Endothelial cell of hepatic sinusoid (primary cell): ENCODE measurements at regions not wholly inside any gene's neighbourhood (a gene's known extent, or its start where the extent isn't known, plus 50 kb on each side); places are given as distances from the start of the nearest gene placed in this dataset.

ENCODE experiments used
- in situ Hi-C: cut with HindIII; loops from 2 replicates; pipeline ENCODE4 v1.10.0; 2017; ENCODE audit warnings: low sequenced_read_pairs

- in situ Hi-C loops = no loop called here
Measured at GRCh38 chr12:31869972-31870371, 89.2 kb upstream of the RESF1 start.

DNA sequence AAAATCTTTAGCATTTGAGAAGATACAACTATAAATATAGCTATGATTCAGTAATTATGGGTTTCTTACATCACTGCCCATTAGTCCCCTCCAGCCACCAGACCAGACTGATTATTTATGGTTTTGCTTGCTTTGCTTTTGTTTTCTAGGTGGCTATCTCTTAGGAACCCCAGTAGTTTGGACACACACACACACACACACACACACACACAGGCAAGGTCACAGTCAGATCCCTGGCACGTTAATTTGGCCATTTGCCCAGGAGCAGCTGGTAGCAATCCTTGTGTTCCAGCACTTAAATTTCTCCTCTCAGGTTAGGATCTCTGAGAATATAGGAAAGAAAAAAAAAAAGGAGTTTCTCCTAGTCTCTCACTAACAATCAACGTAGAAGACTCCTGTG lies 90.2 kb upstream of the RESF1 start:
- in situ Hi-C loops = no loop called here

GRCh38 chr12:31867292-31867691 lies 91.9 kb upstream of the RESF1 start:
- in situ Hi-C loops = no loop called here

- in situ Hi-C loops = no loop called here
Measured at GRCh38 chr12:31866523-31866922, 92.7 kb upstream of the RESF1 start.

GRCh38 chr12:31865023-31865422 lies 94.2 kb upstream of the RESF1 start:
- in situ Hi-C loops = no loop called here

- in situ Hi-C loops = no loop called here
Measured at GRCh38 chr12:31861360-31861759, 97.9 kb upstream of the RESF1 start.

DNA sequence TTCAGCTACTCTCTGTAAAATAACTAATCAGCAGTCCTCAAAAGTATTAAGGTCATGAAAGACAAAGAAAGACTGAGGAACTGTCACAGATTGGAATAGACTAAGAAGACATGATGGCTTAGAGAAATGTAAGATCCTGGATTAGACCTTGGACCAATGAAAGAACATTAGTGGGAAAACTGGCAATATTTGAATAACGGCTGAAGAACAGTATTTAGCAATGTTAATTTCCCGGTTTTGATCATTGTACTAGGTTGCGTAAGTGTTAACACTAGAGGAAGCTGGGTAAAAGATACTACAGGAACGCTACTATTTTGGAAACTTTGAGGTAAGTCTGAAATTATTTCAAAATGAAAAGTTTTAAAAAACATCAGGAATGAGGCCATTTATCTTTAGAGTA lies 98.8 kb upstream of the RESF1 start:
- in situ Hi-C loops = no loop called here

- in situ Hi-C loops = no loop called here
Measured at GRCh38 chr12:31859232-31859977, 99.8 kb upstream of the RESF1 start.

DNA sequence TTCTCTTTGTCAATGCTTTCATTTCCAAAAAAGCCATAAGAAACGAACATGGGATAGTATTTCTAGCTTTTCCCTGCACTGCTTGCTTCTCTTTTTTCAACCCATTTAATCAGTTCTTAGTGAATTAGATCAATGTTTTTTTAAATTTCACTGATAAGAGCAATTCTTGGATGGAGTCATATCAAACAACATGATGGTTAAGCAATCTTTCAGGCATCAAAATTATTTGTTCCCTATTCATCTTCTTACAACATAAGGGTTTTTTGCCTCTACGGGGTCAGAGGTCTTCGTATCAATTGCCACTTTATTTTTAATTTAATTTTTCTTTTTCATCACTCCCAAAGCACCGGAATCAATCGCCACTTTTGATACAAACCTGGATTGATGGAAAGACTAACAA lies 103.8 kb upstream of the RESF1 start:
- in situ Hi-C loops = no loop called here

- in situ Hi-C loops = loop anchor here (5.0 kb wide), 1 partner anchor 67 kb away; no protein-coding TSS in a partner anchor
Measured at GRCh38 chr12:31853977-31854376, 105.2 kb upstream of the RESF1 start.

- in situ Hi-C loops = loop anchor here (5.0 kb wide), 1 partner anchor 66 kb away; no protein-coding TSS in a partner anchor
Measured at GRCh38 chr12:31853520-31853919, 105.7 kb upstream of the RESF1 start.

- in situ Hi-C loops = loop anchor here (5.0 kb wide), 1 partner anchor 63 kb away; no protein-coding TSS in a partner anchor
Measured at GRCh38 chr12:31850268-31850667, 108.9 kb upstream of the RESF1 start.

- in situ Hi-C loops = no loop called here
Measured at GRCh38 chr12:31849090-31849687, 110.0 kb upstream of the RESF1 start.

GRCh38 chr12:31846405-31846804 lies 112.8 kb upstream of the RESF1 start:
- in situ Hi-C loops = no loop called here

DNA sequence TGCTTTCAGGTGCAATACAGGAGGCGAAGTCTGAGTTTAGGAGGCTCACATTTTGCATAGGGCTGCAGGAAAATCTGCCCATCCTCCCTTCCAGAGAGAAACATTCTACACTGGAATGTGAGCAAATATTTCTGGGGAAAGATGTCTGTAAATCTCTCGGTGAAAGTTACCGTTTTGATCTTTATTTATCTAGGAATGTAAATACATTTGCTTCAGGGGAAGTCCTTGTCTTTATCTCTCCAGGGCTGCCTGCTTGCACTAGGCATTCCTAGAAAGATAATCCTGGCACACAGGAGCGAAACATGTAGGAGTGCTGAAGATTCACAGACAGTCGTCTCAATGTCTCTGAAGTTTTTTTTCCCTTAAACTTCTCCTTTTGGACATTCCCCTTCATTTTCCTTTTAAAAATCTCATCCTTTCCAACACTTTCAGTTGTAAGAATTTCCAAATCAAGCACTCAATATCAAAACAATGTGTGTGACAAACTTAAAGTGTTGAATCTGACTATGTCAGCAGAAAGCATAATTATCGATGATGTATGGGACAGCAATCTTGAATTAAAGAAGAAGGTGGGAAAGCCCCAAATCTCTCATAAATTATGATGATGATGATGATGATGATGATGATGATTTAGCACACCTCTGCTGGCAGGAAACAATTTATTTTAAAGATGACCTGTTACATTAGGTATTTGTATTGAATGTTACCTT lies 113.4 kb upstream of the RESF1 start:
- in situ Hi-C loops = no loop called here

DNA sequence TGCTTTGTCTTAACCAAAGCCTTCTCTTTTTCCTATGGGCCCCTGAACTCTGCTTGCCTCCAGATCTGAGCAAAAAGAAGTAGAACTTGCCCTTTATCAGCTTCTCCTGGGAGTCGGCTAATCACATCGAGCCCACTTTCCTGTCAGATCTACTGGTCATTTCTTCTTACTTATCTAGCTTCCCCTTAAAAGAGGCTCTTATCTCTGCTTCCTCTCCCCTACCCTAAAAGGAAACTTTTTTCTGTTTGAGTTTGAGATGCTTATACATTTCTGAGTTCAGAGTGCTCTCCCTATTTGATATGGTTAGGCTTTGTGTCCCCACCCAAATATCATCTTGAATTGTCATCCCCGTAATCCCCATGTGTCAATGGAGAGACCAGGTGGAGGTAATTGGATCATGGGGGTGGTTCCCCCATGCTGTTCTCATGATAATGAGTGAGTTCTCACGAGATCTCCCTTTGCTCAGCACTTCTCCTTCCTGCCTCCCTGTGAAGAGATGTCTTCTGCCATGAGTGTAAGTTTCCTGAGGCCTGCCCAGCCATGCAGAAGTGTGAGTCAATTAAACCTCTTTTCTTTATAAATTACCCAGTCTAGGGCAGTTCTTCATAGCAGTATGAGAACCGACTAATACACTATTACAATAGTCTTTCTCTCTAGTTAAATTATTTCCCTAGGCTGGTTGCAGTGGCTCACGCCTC lies 114.7 kb upstream of the AMN1 start:
- in situ Hi-C loops = no loop called here

DNA sequence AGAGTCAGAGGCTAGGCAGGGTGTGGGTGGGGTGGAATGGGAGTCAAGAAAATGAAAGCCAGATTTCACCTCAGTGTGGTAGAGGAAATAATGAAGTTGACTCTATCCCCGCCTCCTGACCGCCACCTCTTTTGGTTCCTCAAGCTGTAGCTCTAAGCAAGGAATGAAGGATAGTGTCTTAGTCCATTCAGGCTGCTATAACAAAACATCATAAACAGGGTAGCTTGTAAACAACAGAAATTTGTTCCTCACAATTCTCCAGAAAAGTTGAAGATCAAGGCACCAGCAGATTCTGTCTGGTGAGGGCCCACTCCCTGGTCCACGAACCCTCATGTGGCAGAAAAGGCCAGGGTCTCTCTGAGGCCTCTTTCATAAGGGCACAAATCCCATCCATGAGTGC lies 109.1 kb upstream of the AMN1 start:
- in situ Hi-C loops = no loop called here

DNA sequence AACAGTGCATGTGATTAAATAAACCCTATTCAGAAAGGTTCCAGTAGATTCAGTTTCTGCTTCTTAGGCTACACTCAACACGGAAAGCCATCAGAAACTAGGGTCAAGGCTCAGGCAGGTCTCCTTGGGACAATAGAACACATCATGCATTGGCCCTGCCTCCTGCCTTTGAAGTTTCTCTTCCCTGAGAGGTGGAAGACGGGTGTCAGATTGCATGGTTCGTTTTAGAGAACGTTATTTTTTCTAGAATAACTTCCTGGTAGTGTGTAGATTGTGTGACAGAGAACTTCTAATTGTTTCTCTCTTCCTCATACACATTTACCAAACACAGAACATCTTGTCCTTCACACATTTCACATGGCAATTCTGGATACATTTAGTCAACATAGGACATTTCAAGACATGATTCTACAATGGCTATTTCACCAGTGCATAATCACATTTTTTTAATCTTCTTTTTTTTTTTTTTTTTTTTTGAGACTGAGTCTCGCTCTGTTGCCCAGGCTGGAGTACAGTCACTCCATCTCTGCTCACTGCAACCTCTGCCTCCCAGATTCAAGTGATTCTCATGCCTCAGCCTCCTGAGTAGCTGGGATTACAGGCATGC lies 106.6 kb upstream of the AMN1 start:
- in situ Hi-C loops = no loop called here

- in situ Hi-C loops = no loop called here
Measured at GRCh38 chr12:31834150-31834549, 105.3 kb upstream of the AMN1 start.

DNA sequence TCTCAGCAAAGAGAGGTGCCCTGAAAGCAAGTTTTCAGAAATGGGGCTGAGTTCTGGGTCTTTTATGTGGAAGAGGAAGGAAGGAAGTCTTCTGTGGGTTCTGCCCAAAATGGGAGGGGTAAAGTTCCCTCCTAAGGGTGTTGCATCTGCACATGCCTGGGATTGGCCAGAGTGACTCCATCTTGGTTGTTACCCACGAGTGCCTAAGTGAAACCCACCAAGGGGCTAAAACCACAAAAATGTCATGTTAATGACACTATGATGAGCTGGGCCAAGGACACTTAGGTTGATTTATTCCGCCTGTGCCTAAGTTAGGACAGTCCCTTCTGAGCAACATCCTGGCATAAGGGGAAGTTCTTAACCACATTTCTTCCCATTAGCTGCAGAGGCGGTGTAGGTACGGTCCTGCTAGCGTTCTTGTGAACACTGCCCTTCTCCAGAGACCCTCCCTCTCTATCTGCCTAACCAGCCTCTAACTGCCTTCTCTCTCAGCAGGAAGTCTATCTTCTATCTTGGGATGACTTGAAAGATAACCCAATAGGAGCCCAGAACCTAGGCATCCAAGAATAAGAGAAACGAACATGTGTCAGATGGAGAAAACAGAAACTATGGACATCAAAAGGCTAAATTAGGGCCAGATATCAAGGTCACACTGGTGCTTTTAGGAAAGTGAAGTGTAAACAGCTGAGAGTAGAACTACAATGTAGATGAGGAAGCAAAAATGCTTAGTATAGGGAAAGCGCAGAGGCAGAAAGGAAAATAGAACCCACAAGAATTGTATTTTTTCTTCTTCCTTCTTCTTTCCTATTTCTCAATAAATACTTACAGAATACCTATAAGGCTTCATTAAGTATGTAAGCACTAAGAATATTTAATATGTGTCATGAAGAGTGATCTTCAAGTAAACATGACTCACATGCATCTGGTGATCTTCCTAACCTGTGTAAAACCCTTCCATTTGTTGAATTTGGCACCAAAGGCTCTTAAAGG lies 104.2 kb upstream of the AMN1 start:
- in situ Hi-C loops = no loop called here
